ENCODE measurements at regions not wholly inside any gene's neighbourhood (a gene's known extent, or its start where the extent isn't known, plus 50 kb on each side); places are given as distances from the start of the nearest gene placed in this dataset.

- Mint-ChIP-seq H3K36me3 (ENCODE audit: low read depth) (peaks cover 10% of the 10 kb centered on the region), H3K4me3 (no peak overlapping the region), H3K27ac (no peak overlapping the region), H3K4me1 (no peaks in the 10 kb centered on the region), H3K27me3 (ENCODE audit: insufficient read depth, low read depth, poor library complexity) (no peaks in the 10 kb centered on the region), H3K9me3 (peaks cover 83% of the 10 kb centered on the region)
- Histone ChIP-seq H3K27me3 (ENCODE audit: insufficient read depth) (no peaks in the 10 kb centered on the region), H3K4me1 (ENCODE audit: insufficient read depth) (no peaks in the 10 kb centered on the region), H3K27ac (ENCODE audit: low read depth) (no peak overlapping the region), H3K79me2 (replicated peaks; ENCODE audit: insufficient read depth) (no peaks in the 10 kb centered on the region), H3K4me3 (no peak overlapping the region), H3F3A (replicated peaks; ENCODE audit: low read depth) (no peaks in the 10 kb centered on the region), H3K9me2 (ENCODE audit: insufficient read depth) (no peaks in the 10 kb centered on the region), H3K4me2 (no peak overlapping the region), H2AFZ (no peak overlapping the region), H4K20me1 (replicated peaks; ENCODE audit: insufficient read depth) (no peaks in the 10 kb centered on the region), H3K36me3 (ENCODE audit: insufficient read depth) (no peaks in the 10 kb centered on the region)
- ATAC-seq (no peak), DNase-seq (ENCODE audit: low spot score) (no peak)
- no peak for TF ChIP-seq ZNF114 (CRISPR knock-in tag; IDR thresholded peaks at IDR 0.05)
- no peak for TF ChIP-seq STAT1 (IDR thresholded peaks at IDR 0.05; ENCODE audit: unreplicated experiment)
- TF ChIP-seq, protein P1, sequence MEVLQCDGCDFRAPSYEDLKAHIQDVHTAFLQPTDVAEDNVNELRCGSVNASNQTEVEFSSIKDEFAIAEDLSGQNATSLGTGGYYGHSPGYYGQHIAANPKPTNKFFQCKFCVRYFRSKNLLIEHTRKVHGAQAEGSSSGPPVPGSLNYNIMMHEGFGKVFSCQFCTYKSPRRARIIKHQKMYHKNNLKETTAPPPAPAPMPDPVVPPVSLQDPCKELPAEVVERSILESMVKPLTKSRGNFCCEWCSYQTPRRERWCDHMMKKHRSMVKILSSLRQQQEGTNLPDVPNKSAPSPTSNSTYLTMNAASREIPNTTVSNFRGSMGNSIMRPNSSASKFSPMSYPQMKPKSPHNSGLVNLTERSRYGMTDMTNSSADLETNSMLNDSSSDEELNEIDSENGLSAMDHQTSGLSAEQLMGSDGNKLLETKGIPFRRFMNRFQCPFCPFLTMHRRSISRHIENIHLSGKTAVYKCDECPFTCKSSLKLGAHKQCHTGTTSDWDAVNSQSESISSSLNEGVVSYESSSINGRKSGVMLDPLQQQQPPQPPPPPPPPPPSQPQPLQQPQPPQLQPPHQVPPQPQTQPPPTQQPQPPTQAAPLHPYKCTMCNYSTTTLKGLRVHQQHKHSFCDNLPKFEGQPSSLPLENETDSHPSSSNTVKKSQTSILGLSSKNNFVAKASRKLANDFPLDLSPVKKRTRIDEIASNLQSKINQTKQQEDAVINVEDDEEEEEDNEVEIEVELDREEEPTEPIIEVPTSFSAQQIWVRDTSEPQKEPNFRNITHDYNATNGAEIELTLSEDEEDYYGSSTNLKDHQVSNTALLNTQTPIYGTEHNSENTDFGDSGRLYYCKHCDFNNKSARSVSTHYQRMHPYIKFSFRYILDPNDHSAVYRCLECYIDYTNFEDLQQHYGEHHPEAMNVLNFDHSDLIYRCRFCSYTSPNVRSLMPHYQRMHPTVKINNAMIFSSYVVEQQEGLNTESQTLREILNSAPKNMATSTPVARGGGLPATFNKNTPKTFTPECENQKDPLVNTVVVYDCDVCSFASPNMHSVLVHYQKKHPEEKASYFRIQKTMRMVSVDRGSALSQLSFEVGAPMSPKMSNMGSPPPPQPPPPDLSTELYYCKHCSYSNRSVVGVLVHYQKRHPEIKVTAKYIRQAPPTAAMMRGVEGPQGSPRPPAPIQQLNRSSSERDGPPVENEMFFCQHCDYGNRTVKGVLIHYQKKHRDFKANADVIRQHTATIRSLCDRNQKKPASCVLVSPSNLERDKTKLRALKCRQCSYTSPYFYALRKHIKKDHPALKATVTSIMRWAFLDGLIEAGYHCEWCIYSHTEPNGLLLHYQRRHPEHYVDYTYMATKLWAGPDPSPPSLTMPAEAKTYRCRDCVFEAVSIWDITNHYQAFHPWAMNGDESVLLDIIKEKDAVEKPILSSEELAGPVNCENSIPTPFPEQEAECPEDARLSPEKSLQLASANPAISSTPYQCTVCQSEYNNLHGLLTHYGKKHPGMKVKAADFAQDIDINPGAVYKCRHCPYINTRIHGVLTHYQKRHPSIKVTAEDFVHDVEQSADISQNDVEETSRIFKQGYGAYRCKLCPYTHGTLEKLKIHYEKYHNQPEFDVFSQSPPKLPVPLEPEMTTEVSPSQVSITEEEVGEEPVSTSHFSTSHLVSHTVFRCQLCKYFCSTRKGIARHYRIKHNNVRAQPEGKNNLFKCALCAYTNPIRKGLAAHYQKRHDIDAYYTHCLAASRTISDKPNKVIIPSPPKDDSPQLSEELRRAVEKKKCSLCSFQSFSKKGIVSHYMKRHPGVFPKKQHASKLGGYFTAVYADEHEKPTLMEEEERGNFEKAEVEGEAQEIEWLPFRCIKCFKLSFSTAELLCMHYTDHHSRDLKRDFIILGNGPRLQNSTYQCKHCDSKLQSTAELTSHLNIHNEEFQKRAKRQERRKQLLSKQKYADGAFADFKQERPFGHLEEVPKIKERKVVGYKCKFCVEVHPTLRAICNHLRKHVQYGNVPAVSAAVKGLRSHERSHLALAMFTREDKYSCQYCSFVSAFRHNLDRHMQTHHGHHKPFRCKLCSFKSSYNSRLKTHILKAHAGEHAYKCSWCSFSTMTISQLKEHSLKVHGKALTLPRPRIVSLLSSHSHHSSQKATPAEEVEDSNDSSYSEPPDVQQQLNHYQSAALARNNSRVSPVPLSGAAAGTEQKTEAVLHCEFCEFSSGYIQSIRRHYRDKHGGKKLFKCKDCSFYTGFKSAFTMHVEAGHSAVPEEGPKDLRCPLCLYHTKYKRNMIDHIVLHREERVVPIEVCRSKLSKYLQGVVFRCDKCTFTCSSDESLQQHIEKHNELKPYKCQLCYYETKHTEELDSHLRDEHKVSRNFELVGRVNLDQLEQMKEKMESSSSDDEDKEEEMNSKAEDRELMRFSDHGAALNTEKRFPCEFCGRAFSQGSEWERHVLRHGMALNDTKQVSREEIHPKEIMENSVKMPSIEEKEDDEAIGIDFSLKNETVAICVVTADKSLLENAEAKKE (CRISPR knock-in tag; IDR thresholded peaks at IDR 0.05) = no peak
- TF ChIP-seq EZH2 (IDR thresholded peaks at IDR 0.05; ENCODE audit: low read depth, unreplicated experiment) = no peak
These were observed 936.7 kb downstream of the CCSER2 start for GRCh38 chr10:85265121-85265520.

DNA sequence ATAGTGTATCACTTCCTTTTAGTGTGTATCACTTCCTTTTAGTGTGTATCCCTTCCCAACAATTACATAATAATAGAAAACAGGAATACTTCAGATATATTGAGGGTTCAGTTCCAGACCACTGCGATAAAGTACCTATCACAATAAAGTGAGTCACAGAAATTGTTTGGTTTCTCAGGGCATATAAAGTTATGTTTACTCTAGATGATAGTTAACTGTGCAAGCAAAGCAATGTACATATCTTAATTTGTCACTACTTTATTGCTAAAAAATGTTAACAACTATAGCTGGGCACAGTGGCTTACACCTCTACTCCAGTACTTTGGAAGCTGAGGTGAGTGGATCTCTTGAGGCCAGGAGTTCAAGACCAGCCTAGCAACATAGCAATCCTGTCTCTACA lies 938.4 kb downstream of the CCSER2 start:
- Histone ChIP-seq H2AFZ (no peak overlapping the region), H3K79me2 (replicated peaks; ENCODE audit: insufficient read depth) (no peaks in the 10 kb centered on the region), H3F3A (replicated peaks; ENCODE audit: low read depth) (no peaks in the 10 kb centered on the region), H4K20me1 (replicated peaks; ENCODE audit: insufficient read depth) (no peaks in the 10 kb centered on the region), H3K36me3 (ENCODE audit: insufficient read depth) (no peaks in the 10 kb centered on the region), H3K4me3 (no peak overlapping the region), H3K27me3 (ENCODE audit: insufficient read depth) (no peaks in the 10 kb centered on the region), H3K4me1 (ENCODE audit: insufficient read depth) (no peaks in the 10 kb centered on the region), H3K4me2 (no peak overlapping the region), H3K27ac (ENCODE audit: low read depth) (no peak overlapping the region), H3K9me2 (ENCODE audit: insufficient read depth) (no peaks in the 10 kb centered on the region)
- TF ChIP-seq, protein P2, sequence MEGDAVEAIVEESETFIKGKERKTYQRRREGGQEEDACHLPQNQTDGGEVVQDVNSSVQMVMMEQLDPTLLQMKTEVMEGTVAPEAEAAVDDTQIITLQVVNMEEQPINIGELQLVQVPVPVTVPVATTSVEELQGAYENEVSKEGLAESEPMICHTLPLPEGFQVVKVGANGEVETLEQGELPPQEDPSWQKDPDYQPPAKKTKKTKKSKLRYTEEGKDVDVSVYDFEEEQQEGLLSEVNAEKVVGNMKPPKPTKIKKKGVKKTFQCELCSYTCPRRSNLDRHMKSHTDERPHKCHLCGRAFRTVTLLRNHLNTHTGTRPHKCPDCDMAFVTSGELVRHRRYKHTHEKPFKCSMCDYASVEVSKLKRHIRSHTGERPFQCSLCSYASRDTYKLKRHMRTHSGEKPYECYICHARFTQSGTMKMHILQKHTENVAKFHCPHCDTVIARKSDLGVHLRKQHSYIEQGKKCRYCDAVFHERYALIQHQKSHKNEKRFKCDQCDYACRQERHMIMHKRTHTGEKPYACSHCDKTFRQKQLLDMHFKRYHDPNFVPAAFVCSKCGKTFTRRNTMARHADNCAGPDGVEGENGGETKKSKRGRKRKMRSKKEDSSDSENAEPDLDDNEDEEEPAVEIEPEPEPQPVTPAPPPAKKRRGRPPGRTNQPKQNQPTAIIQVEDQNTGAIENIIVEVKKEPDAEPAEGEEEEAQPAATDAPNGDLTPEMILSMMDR (conservative IDR thresholded peaks at IDR 0.05; ENCODE audit: low read depth in 2 of 2) = no peak
- no peak overlapping the region for H3K27ac Mint-ChIP-seq
- no peaks in the 10 kb centered on the region for H3K4me1 Mint-ChIP-seq
- ATAC-seq (no peak), DNase-seq (ENCODE audit: low spot score) (no peak)
- H3K4me3 Mint-ChIP-seq = no peak overlapping the region
- H3K9me3 Mint-ChIP-seq = peaks cover 80% of the 10 kb centered on the region
- peaks cover 10% of the 10 kb centered on the region; the same call in 2 of the 3 replicates for H3K36me3 Mint-ChIP-seq (ENCODE audit: low read depth)
- H3K27me3 Mint-ChIP-seq (ENCODE audit: insufficient read depth, low read depth, poor library complexity) = no peaks in the 10 kb centered on the region

Measured in GM23338 (cell line).